ENCODE measurements at regions not wholly inside any gene's neighbourhood (a gene's known extent, or its start where the extent isn't known, plus 50 kb on each side); places are given as distances from the start of the nearest gene placed in this dataset.
"Not testable (repeated sequence)": the region's sequence is repeated elsewhere in the genome, so short reads cannot be mapped to it uniquely, and the experiment has no call there.

GRCh38 chr3:166613365-166613764 lies 766.7 kb downstream of the ZBBX start:
- TF ChIP-seq TAF1 (IDR thresholded peaks at IDR 0.05; ENCODE audit: borderline replicate concordance, low read depth, low read length) (no peak), POLR2AphosphoS5 (IDR thresholded peaks at IDR 0.05; ENCODE audit: low read depth, low read length) (no peak), POLR2A (IDR thresholded peaks at IDR 0.05; ENCODE audit: low read depth, low read length) (no peak)
- DNase-seq (ENCODE audit: insufficient read length) = no peak
- no peak for FAIRE-seq

DNA sequence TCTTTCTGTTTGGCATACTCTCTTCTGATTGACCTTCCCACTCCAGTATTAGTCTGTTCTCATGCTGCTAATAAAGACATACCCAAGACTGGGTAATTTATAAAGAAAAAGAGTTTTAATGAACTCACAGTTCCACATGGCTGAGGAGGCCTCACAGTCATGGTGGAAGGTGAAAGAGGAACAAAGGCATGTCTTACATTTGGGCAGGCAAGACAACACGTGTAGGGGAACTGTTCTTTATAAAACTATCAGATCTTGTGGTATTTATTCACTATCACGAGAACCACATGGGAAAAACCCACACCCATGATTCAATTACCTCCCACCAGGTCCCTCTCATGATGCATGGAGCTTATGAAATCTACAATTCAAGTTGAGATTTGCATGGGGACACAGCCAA lies 767.3 kb downstream of the ZBBX start:
- not testable (repeated sequence) for DNase-seq (ENCODE audit: insufficient read length); FAIRE-seq

DNA sequence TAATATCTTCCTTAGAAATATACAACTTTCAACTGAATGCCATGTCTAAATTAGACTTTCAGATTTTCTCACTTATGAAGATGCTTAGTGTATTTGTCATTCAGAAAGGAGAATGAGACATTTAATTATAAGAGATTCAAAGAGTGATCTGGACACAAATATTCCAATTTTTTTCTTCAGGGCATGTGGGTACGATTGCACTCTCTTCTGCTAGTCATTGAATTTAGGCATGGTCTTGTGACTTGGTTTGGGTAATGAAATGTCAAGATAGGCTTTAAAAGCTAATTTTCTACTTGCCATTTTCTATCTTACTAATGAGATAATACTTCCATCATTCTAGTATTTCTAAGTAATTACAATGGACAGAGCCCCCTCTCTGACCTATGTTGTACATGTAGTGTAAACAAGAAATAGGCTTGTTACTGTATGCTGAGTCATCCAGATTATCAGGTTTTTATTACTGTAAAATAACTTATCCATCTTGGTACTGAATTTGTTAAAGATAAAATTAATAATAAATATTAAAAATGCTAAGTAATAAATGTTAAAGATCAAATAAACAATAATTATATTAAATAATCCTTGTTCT lies 770.8 kb upstream of the BCHE start:
- no peak for FAIRE-seq
- TF ChIP-seq POLR2A (IDR thresholded peaks at IDR 0.05; ENCODE audit: low read depth, low read length) (no peak), POLR2AphosphoS5 (IDR thresholded peaks at IDR 0.05; ENCODE audit: low read depth, low read length) (no peak), TAF1 (IDR thresholded peaks at IDR 0.05; ENCODE audit: borderline replicate concordance, low read depth, low read length) (no peak)
- no peak for DNase-seq (ENCODE audit: insufficient read length)

GRCh38 chr3:166606988-166607387 lies 769.8 kb upstream of the BCHE start:
- FAIRE-seq (no peak), DNase-seq (ENCODE audit: insufficient read length) (no peak)
- no peak for TF ChIP-seq POLR2A (IDR thresholded peaks at IDR 0.05; ENCODE audit: low read depth, low read length)
- TF ChIP-seq POLR2AphosphoS5 (IDR thresholded peaks at IDR 0.05; ENCODE audit: low read depth, low read length) = no peak
- TF ChIP-seq TAF1 (IDR thresholded peaks at IDR 0.05; ENCODE audit: borderline replicate concordance, low read depth, low read length) = no peak

GRCh38 chr3:166593776-166594175 lies 756.6 kb upstream of the BCHE start:
- DNase-seq (ENCODE audit: insufficient read length) (no peak), FAIRE-seq (no peak)
- TF ChIP-seq TAF1 (IDR thresholded peaks at IDR 0.05; ENCODE audit: borderline replicate concordance, low read depth, low read length) = no peak
- no peak for TF ChIP-seq POLR2A (IDR thresholded peaks at IDR 0.05; ENCODE audit: low read depth, low read length)
- no peak for TF ChIP-seq POLR2AphosphoS5 (IDR thresholded peaks at IDR 0.05; ENCODE audit: low read depth, low read length)

GRCh38 chr3:166582236-166582635 lies 745.0 kb upstream of the BCHE start:
- no peak for TF ChIP-seq TAF1 (IDR thresholded peaks at IDR 0.05; ENCODE audit: borderline replicate concordance, low read depth, low read length)
- TF ChIP-seq POLR2A (IDR thresholded peaks at IDR 0.05; ENCODE audit: low read depth, low read length) = no peak
- TF ChIP-seq POLR2AphosphoS5 (IDR thresholded peaks at IDR 0.05; ENCODE audit: low read depth, low read length) = no peak
- no peak for DNase-seq (ENCODE audit: insufficient read length)
- no peak for FAIRE-seq

- FAIRE-seq = no peak
Observed at GRCh38 chr3:166580561-166580960, 743.3 kb upstream of the BCHE start.

GRCh38 chr3:166575161-166575560 lies 737.9 kb upstream of the BCHE start:
- no peak for TF ChIP-seq POLR2A (IDR thresholded peaks at IDR 0.05; ENCODE audit: low read depth, low read length)
- no peak for TF ChIP-seq POLR2AphosphoS5 (IDR thresholded peaks at IDR 0.05; ENCODE audit: low read depth, low read length)
- TF ChIP-seq TAF1 (IDR thresholded peaks at IDR 0.05; ENCODE audit: borderline replicate concordance, low read depth, low read length) = no peak
- FAIRE-seq (no peak), DNase-seq (ENCODE audit: insufficient read length) (no peak)

More at GRCh38 chr3:166580561-166580960, 743.3 kb upstream of the BCHE start:
- no peak for TF ChIP-seq TAF1 (IDR thresholded peaks at IDR 0.05; ENCODE audit: borderline replicate concordance, low read depth, low read length)
- TF ChIP-seq POLR2A (IDR thresholded peaks at IDR 0.05; ENCODE audit: low read depth, low read length) = no peak
- TF ChIP-seq POLR2AphosphoS5 (IDR thresholded peaks at IDR 0.05; ENCODE audit: low read depth, low read length) = no peak
- DNase-seq (ENCODE audit: insufficient read length) = no peak

DNA sequence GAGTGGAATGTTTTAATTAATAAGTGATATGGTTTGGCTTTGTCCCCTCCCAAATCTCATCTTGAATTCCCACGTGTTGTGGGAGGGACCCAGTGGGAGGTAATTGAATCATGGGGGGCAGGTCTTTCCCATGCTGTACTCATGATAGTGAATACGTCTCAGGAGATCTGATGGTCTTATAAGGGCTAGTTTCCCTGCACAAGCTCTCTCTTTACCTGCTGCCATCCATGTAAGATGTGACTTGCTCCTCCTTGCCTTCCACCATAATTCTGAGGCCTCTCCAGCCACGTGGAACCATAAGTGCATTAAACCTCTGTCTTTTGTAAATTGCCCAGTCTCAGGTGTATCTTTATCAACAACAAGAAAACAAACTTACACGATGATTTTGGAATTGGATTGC lies 734.5 kb upstream of the BCHE start:
- not testable (repeated sequence) for FAIRE-seq; DNase-seq (ENCODE audit: insufficient read length)

- DNase-seq (ENCODE audit: insufficient read length) = no peak
- TF ChIP-seq POLR2AphosphoS5 (IDR thresholded peaks at IDR 0.05; ENCODE audit: low read depth, low read length) = no peak
- TF ChIP-seq POLR2A (IDR thresholded peaks at IDR 0.05; ENCODE audit: low read depth, low read length) = no peak
- no peak for TF ChIP-seq TAF1 (IDR thresholded peaks at IDR 0.05; ENCODE audit: borderline replicate concordance, low read depth, low read length)
- FAIRE-seq = no peak
Observed at GRCh38 chr3:166570102-166570501, 732.9 kb upstream of the BCHE start.

- DNase-seq (ENCODE audit: insufficient read length) (no peak), FAIRE-seq (no peak)
- TF ChIP-seq POLR2A (IDR thresholded peaks at IDR 0.05; ENCODE audit: low read depth, low read length) = no peak
- TF ChIP-seq POLR2AphosphoS5 (IDR thresholded peaks at IDR 0.05; ENCODE audit: low read depth, low read length) = no peak
- no peak for TF ChIP-seq TAF1 (IDR thresholded peaks at IDR 0.05; ENCODE audit: borderline replicate concordance, low read depth, low read length)
Observed at GRCh38 chr3:166569589-166569988, 732.4 kb upstream of the BCHE start.

GRCh38 chr3:166560253-166560652 lies 723.0 kb upstream of the BCHE start:
- FAIRE-seq (no peak), DNase-seq (ENCODE audit: insufficient read length) (no peak)
- no peak for TF ChIP-seq POLR2A (IDR thresholded peaks at IDR 0.05; ENCODE audit: low read depth, low read length)
- TF ChIP-seq TAF1 (IDR thresholded peaks at IDR 0.05; ENCODE audit: borderline replicate concordance, low read depth, low read length) = no peak
- no peak for TF ChIP-seq POLR2AphosphoS5 (IDR thresholded peaks at IDR 0.05; ENCODE audit: low read depth, low read length)

DNA sequence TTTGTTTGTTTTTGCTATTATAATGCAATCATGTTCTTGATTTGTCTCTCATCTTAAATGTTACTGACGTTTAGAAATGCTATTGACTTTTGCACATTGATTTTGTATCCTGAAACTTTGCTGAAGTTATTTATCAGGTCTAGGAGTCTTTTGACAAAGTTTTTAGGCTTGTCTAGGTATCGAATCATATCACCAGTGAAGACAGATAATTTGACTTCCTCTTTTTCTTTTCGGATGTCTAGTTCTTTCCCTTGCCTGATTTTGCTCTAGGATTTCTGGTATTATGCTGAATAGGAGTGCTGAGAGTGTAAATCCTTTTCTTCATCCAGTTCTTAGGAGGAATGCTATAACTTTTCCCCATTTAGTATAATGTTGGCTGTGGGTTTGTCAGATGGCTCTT lies 719.7 kb upstream of the BCHE start:
- FAIRE-seq (no peak), DNase-seq (ENCODE audit: insufficient read length) (no peak)
- TF ChIP-seq TAF1 (IDR thresholded peaks at IDR 0.05; ENCODE audit: borderline replicate concordance, low read depth, low read length) = no peak
- no peak for TF ChIP-seq POLR2A (IDR thresholded peaks at IDR 0.05; ENCODE audit: low read depth, low read length)
- TF ChIP-seq POLR2AphosphoS5 (IDR thresholded peaks at IDR 0.05; ENCODE audit: low read depth, low read length) = no peak

All from GM12892 (cell line).